CD14-positive monocyte (primary cell): ENCODE measurements at regions not wholly inside any gene's neighbourhood (a gene's known extent, or its start where the extent isn't known, plus 50 kb on each side); places are given as distances from the start of the nearest gene placed in this dataset.
A peak's percentile ranks its signal among the peaks of the same experiment; 100 is the strongest.

Experiments used
- DNase-seq, 3 donors: peaks; one replicate each; pipeline ENCODE4 v3.0.0-alpha.2; 2011 to 2022
- H2AFZ ChIP-seq: 2 replicates; pipeline ENCODE4 v1.6.0; 2012; ENCODE audit warnings: mild to moderate bottlenecking, low read depth, low read length, inconsistent platforms; ENCODE audit not compliant: insufficient read depth, poor library complexity, severe bottlenecking
- H3K27ac ChIP-seq, 2 donors: 1 replicate in 1 of 2; 2 replicates in 1 of 2; pipeline ENCODE4 v1.5.1; 2012 to 2013; ENCODE audit warnings: low read length in 2 of 2, control low read depth in 1 of 2, inconsistent platforms in 1 of 2, low read depth in 1 of 2, mild to moderate bottlenecking in 1 of 2
- H3K27me3 ChIP-seq, 2 donors: one replicate each; pipeline versions ENCODE4 v1.6.0 to v1.6.1; 2011 to 2013; ENCODE audit warnings: low read length in 2 of 2; ENCODE audit not compliant: control insufficient read depth in 2 of 2, insufficient read depth in 2 of 2
- H3K36me3 ChIP-seq, 2 donors: replicated peaks in 1 of 2; 1 replicate in 1 of 2; 2 replicates in 1 of 2; pipeline versions ENCODE4 v1.5.1 to v1.6.1; 2012 to 2013; ENCODE audit warnings: low read length in 2 of 2, control low read depth in 1 of 2, inconsistent platforms in 1 of 2, mild to moderate bottlenecking in 1 of 2; ENCODE audit not compliant: insufficient read depth in 2 of 2, control insufficient read depth in 1 of 2
- H3K4me1 ChIP-seq, 2 donors: 1 replicate in 1 of 2; 2 replicates in 1 of 2; pipeline versions ENCODE4 v1.5.1 to v1.6.1; 2012 to 2013; ENCODE audit warnings: low read length in 2 of 2, control low read depth in 1 of 2, inconsistent platforms in 1 of 2, mild to moderate bottlenecking in 1 of 2, moderate library complexity in 1 of 2; ENCODE audit not compliant: insufficient read depth in 2 of 2, control insufficient read depth in 1 of 2
- H3K4me2 ChIP-seq: replicated peaks from 2 replicates; pipeline ENCODE3; 2012; ENCODE audit warnings: low read length, moderate library complexity, mild to moderate bottlenecking; ENCODE audit not compliant: poor library complexity, severe bottlenecking; ENCODE audit errors: extremely low read depth
- H3K4me3 ChIP-seq, 3 experiments: fragments of 200-600 bp in 1 of 3; sonication (generic) in 1 of 3; replicated peaks in 1 of 3; 1 replicate in 2 of 3; 2 replicates in 1 of 3; pipeline ENCODE4 v1.5.1; 2011 to 2013; ENCODE audit warnings: low read length in 3 of 3, mild to moderate bottlenecking in 3 of 3, control low read depth in 2 of 3, low read depth in 2 of 3, inconsistent platforms in 1 of 3, moderate library complexity in 1 of 3
- H3K79me2 ChIP-seq: 2 replicates; pipeline ENCODE4 v1.6.0; 2012; ENCODE audit warnings: mild to moderate bottlenecking, control low read depth, inconsistent platforms, low read length, moderate library complexity; ENCODE audit not compliant: insufficient read depth
- H3K9ac ChIP-seq: 2 replicates; pipeline ENCODE4 v1.6.0; 2017; ENCODE audit warnings: low read length, mild to moderate bottlenecking; ENCODE audit not compliant: insufficient read depth, poor library complexity, severe bottlenecking
- H3K9me3 ChIP-seq, 2 donors: replicated peaks in 1 of 2; 1 replicate in 1 of 2; 2 replicates in 1 of 2; pipeline versions ENCODE4 v1.5.1 to v1.6.1; 2012 to 2013; ENCODE audit warnings: low read length in 2 of 2, control low read depth in 1 of 2; ENCODE audit not compliant: control insufficient read depth in 1 of 2, insufficient read depth in 1 of 2
- H4K20me1 ChIP-seq: 2 replicates; pipeline ENCODE4 v1.6.0; 2012; ENCODE audit warnings: mild to moderate bottlenecking, low read length, control low read depth, moderate library complexity; ENCODE audit not compliant: insufficient read depth
- H3K27ac Mint-ChIP-seq, 7 donors: one replicate each; pipeline ENCODE4 v1.8.0; 2020; ENCODE audit warnings: mild to moderate bottlenecking in 7 of 7, mixed read lengths in 7 of 7, moderate library complexity in 6 of 7, inconsistent platforms in 2 of 7
- H3K27me3 Mint-ChIP-seq, 3 donors: one replicate each; pipeline ENCODE4 v1.8.0; 2021 to 2022; ENCODE audit warnings: low read depth in 3 of 3, mild to moderate bottlenecking in 3 of 3, mixed read lengths in 3 of 3, moderate library complexity in 3 of 3, inconsistent platforms in 1 of 3
- H3K36me3 Mint-ChIP-seq, 2 donors: one replicate each; pipeline ENCODE4 v1.8.0; 2020; ENCODE audit warnings: mixed read lengths in 2 of 2, inconsistent platforms in 1 of 2, mild to moderate bottlenecking in 1 of 2
- H3K4me1 Mint-ChIP-seq: one replicate; pipeline ENCODE4 v1.8.0; 2020; ENCODE audit warnings: mild to moderate bottlenecking, mixed read lengths
- H3K4me3 Mint-ChIP-seq, 2 donors: one replicate each; pipeline ENCODE4 v1.8.0; 2020; ENCODE audit warnings: mild to moderate bottlenecking in 2 of 2, mixed read lengths in 2 of 2, moderate library complexity in 1 of 2
- H3K9me3 Mint-ChIP-seq, 7 donors: one replicate each; pipeline ENCODE4 v1.8.0; 2020 to 2022; ENCODE audit warnings: mixed read lengths in 7 of 7, mild to moderate bottlenecking in 6 of 7, moderate library complexity in 6 of 7, inconsistent platforms in 2 of 7
- CTCF ChIP-seq: fragments of 200-600 bp; IDR thresholded peaks from one replicate; pipeline ENCODE4 v1.8.0; 2022; ENCODE audit warnings: antibody characterized with exemption, mild to moderate bottlenecking
- WGBS: methylation state at CpG from one replicate; pipeline ENCODE4 v1.1.5; 2013; ENCODE audit warnings: missing lambda C conversion rate; ENCODE audit not compliant: insufficient coverage; 5-methylcytosine and 5-hydroxymethylcytosine counted together
- intact Hi-C, 2 donors: fragments of 100-400 bp; cut with micrococcal nuclease; formaldehyde crosslinking; loops; one replicate each; pipeline versions ENCODE4 v1.15.0 to v1.15.1; 2023

- H3K27me3 ChIP-seq, result no peaks in the 10 kb centered on the region
- no peak overlapping the region for H3K27ac ChIP-seq
- peaks cover 58 to 88% of the 10 kb centered on the region in 2 donors for H3K36me3 ChIP-seq
- no peaks in the 10 kb centered on the region for H3K9me3 Mint-ChIP-seq
- H3K4me3 ChIP-seq, result no peak overlapping the region
- H3K36me3 Mint-ChIP-seq, result peaks cover 59 to 76% of the 10 kb centered on the region in 2 donors
- no peak for DNase-seq
- intact Hi-C loops, result no loop called here
- H4K20me1 ChIP-seq, result peaks cover 72% of the 10 kb centered on the region
- H3K4me1 Mint-ChIP-seq, result peaks cover 7% of the 10 kb centered on the region
- H3K9ac ChIP-seq, result no peak overlapping the region
- no peak for TF ChIP-seq CTCF
- peak overlapping the region in 1 of 7 donors; percentile 64 for H3K27ac Mint-ChIP-seq
- H3K79me2 ChIP-seq, result no peaks in the 10 kb centered on the region
- 100% methylated on average over 4 of the region's 6 CpGs for WGBS
- no peaks in the 10 kb centered on the region for H3K27me3 Mint-ChIP-seq
- no peaks in the 10 kb centered on the region for H3K4me1 ChIP-seq
- H3K9me3 ChIP-seq, result no peaks in the 10 kb centered on the region
- no peak overlapping the region for H3K4me2 ChIP-seq
- H3K4me3 Mint-ChIP-seq, result no peak overlapping the region
- H2AFZ ChIP-seq, result no peak overlapping the region
Observed at GRCh38 chr6:144782634-144783033, 497.5 kb downstream of the UTRN start.

GRCh38 chr6:144785056-144785455 lies 499.9 kb downstream of the UTRN start:
- H3K9me3 ChIP-seq, result no peaks in the 10 kb centered on the region
- no peak overlapping the region for H3K9ac ChIP-seq
- no peaks in the 10 kb centered on the region for H3K27me3 Mint-ChIP-seq
- no peak for TF ChIP-seq CTCF
- DNase-seq, result no peak
- peaks cover 61 to 73% of the 10 kb centered on the region in 2 donors for H3K36me3 Mint-ChIP-seq
- no peaks in the 10 kb centered on the region for H3K9me3 Mint-ChIP-seq
- intact Hi-C loops, result no loop called here
- no peak overlapping the region for H3K4me2 ChIP-seq
- WGBS, result no CpG with 5 or more reads among the region's 3 CpGs
- peaks cover 60% of the 10 kb centered on the region for H4K20me1 ChIP-seq
- peaks cover 72 to 92% of the 10 kb centered on the region in 2 donors for H3K36me3 ChIP-seq
- H3K4me1 Mint-ChIP-seq, result no peaks in the 10 kb centered on the region
- H3K4me1 ChIP-seq, result no peaks in the 10 kb centered on the region
- no peak overlapping the region for H3K4me3 Mint-ChIP-seq
- no peaks in the 10 kb centered on the region for H3K27me3 ChIP-seq
- no peaks in the 10 kb centered on the region for H3K79me2 ChIP-seq
- no peak overlapping the region for H3K27ac ChIP-seq
- no peak overlapping the region for H3K27ac Mint-ChIP-seq
- no peak overlapping the region for H2AFZ ChIP-seq
- no peak overlapping the region for H3K4me3 ChIP-seq
